B cell (primary cell): ENCODE measurements at regions not wholly inside any gene's neighbourhood (a gene's known extent, or its start where the extent isn't known, plus 50 kb on each side); places are given as distances from the start of the nearest gene placed in this dataset.
"Not testable (repeated sequence)": the region's sequence is repeated elsewhere in the genome, so short reads cannot be mapped to it uniquely, and the experiment has no call there.

Source experiments
- ATAC-seq: fragments of 200-7000 bp; cut with Tn5 transposase; one replicate; pipeline ENCODE4 v1.10.0; 2021; ENCODE audit warnings: low read depth, mild to moderate bottlenecking, moderate number of reproducible peaks, moderate library complexity
- CTCF ChIA-PET: fragments of 350-600 bp; sonication (Branson Sonifier 250); formaldehyde crosslinking; loops from one replicate; lab custom pipeline; 2021; ENCODE audit warnings: antibody characterized with exemption, inconsistent platforms; lab: Charles Lee
- POLR2A ChIA-PET: fragments of 350-600 bp; sonication (Branson Sonifier 250); formaldehyde crosslinking; loops from one replicate; lab custom pipeline; 2021; ENCODE audit warnings: antibody characterized with exemption; lab: Charles Lee
- DNase-seq: peaks from one replicate; pipeline ENCODE4 v3.0.0; 2013
- H2AFZ ChIP-seq: 2 replicates; pipeline ENCODE4 v1.6.1; 2012; ENCODE audit warnings: mild to moderate bottlenecking, low read depth, low read length; ENCODE audit not compliant: insufficient read depth, poor library complexity, severe bottlenecking
- H3K27ac ChIP-seq, 2 donors: 1 replicate in 1 of 2; 2 replicates in 1 of 2; pipeline ENCODE4 v1.5.1; 2012 to 2013; ENCODE audit warnings: low read length in 2 of 2, mild to moderate bottlenecking in 2 of 2, moderate library complexity in 1 of 2
- H3K27me3 ChIP-seq, 4 experiments: fragments of 200-600 bp in 1 of 4; sonication (generic) in 1 of 4; replicated peaks in 1 of 4; 1 replicate in 2 of 4; 2 replicates in 2 of 4; pipeline versions ENCODE4 v1.6.1 to v1.7.0; 2013 to 2016; ENCODE audit warnings: low read length in 3 of 4, mild to moderate bottlenecking in 2 of 4, mixed read lengths in 1 of 4, moderate library complexity in 1 of 4; ENCODE audit not compliant: insufficient read depth in 4 of 4, control insufficient read depth in 3 of 4; ENCODE audit errors: control extremely low read depth in 1 of 4
- H3K36me3 ChIP-seq, 2 experiments: replicated peaks in 1 of 2; 1 replicate in 1 of 2; 2 replicates in 1 of 2; pipeline versions ENCODE4 v1.6.1 to v1.7.1; 2013; ENCODE audit warnings: low read length in 1 of 2; ENCODE audit not compliant: insufficient read depth in 2 of 2, control insufficient read depth in 1 of 2; ENCODE audit errors: control extremely low read depth in 1 of 2, extremely low read depth in 1 of 2
- H3K4me1 ChIP-seq, 2 donors: fragments of 200-600 bp in 1 of 2; sonication (generic) in 1 of 2; 1 replicate in 1 of 2; 2 replicates in 1 of 2; pipeline versions ENCODE4 v1.5.1 to v1.6.1; 2013 to 2017; ENCODE audit warnings: low read length in 2 of 2; ENCODE audit not compliant: control insufficient read depth in 2 of 2, insufficient read depth in 2 of 2
- H3K4me2 ChIP-seq: replicated peaks from 2 replicates; pipeline ENCODE3; 2012; ENCODE audit warnings: mild to moderate bottlenecking, low read depth, low read length; ENCODE audit not compliant: poor library complexity, severe bottlenecking
- H3K4me3 ChIP-seq, 5 experiments: fragments of 200-600 bp in 1 of 5; sonication (generic) in 1 of 5; 1 replicate in 3 of 5; 2 replicates in 2 of 5; pipeline versions ENCODE4 v1.5.1 to v1.7.0; 2011 to 2016; ENCODE audit warnings: low read length in 4 of 5, mild to moderate bottlenecking in 4 of 5, low read depth in 2 of 5, control low read depth in 1 of 5, moderate library complexity in 1 of 5; ENCODE audit not compliant: insufficient read depth in 1 of 5; ENCODE audit errors: control extremely low read depth in 1 of 5, extremely low read depth in 1 of 5
- H3K79me2 ChIP-seq: fragments of 200-600 bp; sonication (generic); one replicate; pipeline ENCODE4 v1.6.0; 2016; ENCODE audit warnings: low read length; ENCODE audit not compliant: control insufficient read depth, insufficient read depth
- H3K9ac ChIP-seq: fragments of 200-600 bp; sonication (generic); 2 replicates; pipeline ENCODE4 v1.6.1; 2017; ENCODE audit warnings: mild to moderate bottlenecking, low read length, moderate library complexity
- H3K9me3 ChIP-seq, 3 donors: one replicate each; pipeline versions ENCODE4 v1.6.1 to v1.7.1; 2013; ENCODE audit warnings: low read length in 2 of 3; ENCODE audit not compliant: control insufficient read depth in 2 of 3, insufficient read depth in 1 of 3; ENCODE audit errors: control extremely low read depth in 1 of 3
- H4K20me1 ChIP-seq: 2 replicates; pipeline ENCODE4 v1.6.0; 2012; ENCODE audit warnings: mild to moderate bottlenecking, low read length; ENCODE audit not compliant: insufficient read depth, control insufficient read depth, poor library complexity, severe bottlenecking
- H3K27ac Mint-ChIP-seq: one replicate; pipeline ENCODE4 v1.8.0; 2021; ENCODE audit warnings: mixed read lengths
- H3K27me3 Mint-ChIP-seq: one replicate; pipeline ENCODE4 v1.8.0; 2021; ENCODE audit warnings: mixed read lengths
- H3K4me1 Mint-ChIP-seq: one replicate; pipeline ENCODE4 v1.8.0; 2021; ENCODE audit warnings: mixed read lengths
- H3K4me3 Mint-ChIP-seq: one replicate; pipeline ENCODE4 v1.8.0; 2021; ENCODE audit warnings: mixed read lengths
- H3K9me3 Mint-ChIP-seq: one replicate; pipeline ENCODE4 v1.8.0; 2022; ENCODE audit warnings: mixed read lengths; ENCODE audit not compliant: insufficient read depth
- EZH2 ChIP-seq: IDR thresholded peaks from 2 replicates; pipeline ENCODE4 v1.6.1; 2012; ENCODE audit warnings: borderline replicate concordance, low read depth, mild to moderate bottlenecking, moderate library complexity, low read length; ENCODE audit not compliant: insufficient read depth, poor library complexity, severe bottlenecking
- WGBS: methylation state at CpG from one replicate; pipeline ENCODE4 v1.1.5; 2013; ENCODE audit warnings: missing lambda C conversion rate; ENCODE audit not compliant: insufficient coverage; 5-methylcytosine and 5-hydroxymethylcytosine counted together
- intact Hi-C: fragments of 100-400 bp; cut with micrococcal nuclease; formaldehyde crosslinking; loops from one replicate; pipeline ENCODE4 v1.10.0; 2022
- TF ChIP-seq, protein P1 (sequence below): fragments of 200-600 bp; IDR thresholded peaks from one replicate; pipeline ENCODE4 v1.8.0; 2022; ENCODE audit warnings: antibody characterized with exemption, mild to moderate bottlenecking

DNA sequence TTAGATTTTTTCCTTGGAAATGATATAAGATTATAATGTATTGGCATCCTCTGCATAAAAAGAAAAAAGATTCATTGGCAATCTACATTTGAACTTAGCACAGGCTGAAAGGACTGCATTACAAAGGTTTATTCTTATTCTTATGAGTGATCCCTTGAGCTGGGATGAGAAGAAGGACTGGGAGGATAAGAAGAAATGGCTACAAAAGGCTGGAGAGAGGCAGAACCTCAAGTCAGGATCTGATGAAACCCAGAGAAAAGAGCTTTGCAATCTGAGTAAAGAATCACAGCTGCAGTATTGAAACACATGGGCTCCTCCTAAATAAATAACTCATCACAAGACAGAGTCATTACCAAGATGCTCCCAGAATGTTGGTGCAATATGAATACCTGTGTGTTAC is 1635.4 kb upstream of the FLRT2 start:
- no peak overlapping the region for H2AFZ ChIP-seq
- no peaks in the 10 kb centered on the region for H3K27me3 Mint-ChIP-seq
- H3K27ac Mint-ChIP-seq: no peak overlapping the region
- H3K36me3 ChIP-seq: no peaks in the 10 kb centered on the region
- no peak overlapping the region for H3K9ac ChIP-seq
- CTCF ChIA-PET: no interaction called here
- H3K4me3 Mint-ChIP-seq: no peak overlapping the region
- H3K27ac ChIP-seq: no peak overlapping the region
- peaks cover 0 to 3% (median 0%) of the 10 kb centered on the region in 3 donors for H3K9me3 ChIP-seq
- H3K27me3 ChIP-seq: no peaks in the 10 kb centered on the region
- no peak overlapping the region for H3K4me2 ChIP-seq
- no peaks in the 10 kb centered on the region for H4K20me1 ChIP-seq
- no peaks in the 10 kb centered on the region for H3K4me1 ChIP-seq
- no peaks in the 10 kb centered on the region for H3K79me2 ChIP-seq
- H3K4me1 Mint-ChIP-seq: no peaks in the 10 kb centered on the region
- TF ChIP-seq EZH2: no peak
- TF ChIP-seq, protein P1, sequence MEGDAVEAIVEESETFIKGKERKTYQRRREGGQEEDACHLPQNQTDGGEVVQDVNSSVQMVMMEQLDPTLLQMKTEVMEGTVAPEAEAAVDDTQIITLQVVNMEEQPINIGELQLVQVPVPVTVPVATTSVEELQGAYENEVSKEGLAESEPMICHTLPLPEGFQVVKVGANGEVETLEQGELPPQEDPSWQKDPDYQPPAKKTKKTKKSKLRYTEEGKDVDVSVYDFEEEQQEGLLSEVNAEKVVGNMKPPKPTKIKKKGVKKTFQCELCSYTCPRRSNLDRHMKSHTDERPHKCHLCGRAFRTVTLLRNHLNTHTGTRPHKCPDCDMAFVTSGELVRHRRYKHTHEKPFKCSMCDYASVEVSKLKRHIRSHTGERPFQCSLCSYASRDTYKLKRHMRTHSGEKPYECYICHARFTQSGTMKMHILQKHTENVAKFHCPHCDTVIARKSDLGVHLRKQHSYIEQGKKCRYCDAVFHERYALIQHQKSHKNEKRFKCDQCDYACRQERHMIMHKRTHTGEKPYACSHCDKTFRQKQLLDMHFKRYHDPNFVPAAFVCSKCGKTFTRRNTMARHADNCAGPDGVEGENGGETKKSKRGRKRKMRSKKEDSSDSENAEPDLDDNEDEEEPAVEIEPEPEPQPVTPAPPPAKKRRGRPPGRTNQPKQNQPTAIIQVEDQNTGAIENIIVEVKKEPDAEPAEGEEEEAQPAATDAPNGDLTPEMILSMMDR: no peak
- H3K9me3 Mint-ChIP-seq: no peaks in the 10 kb centered on the region
- intact Hi-C loops: no loop called here
- POLR2A ChIA-PET: no interaction called here
- ATAC-seq: no peak
- H3K4me3 ChIP-seq: no peak overlapping the region
- DNase-seq: no peak

DNA sequence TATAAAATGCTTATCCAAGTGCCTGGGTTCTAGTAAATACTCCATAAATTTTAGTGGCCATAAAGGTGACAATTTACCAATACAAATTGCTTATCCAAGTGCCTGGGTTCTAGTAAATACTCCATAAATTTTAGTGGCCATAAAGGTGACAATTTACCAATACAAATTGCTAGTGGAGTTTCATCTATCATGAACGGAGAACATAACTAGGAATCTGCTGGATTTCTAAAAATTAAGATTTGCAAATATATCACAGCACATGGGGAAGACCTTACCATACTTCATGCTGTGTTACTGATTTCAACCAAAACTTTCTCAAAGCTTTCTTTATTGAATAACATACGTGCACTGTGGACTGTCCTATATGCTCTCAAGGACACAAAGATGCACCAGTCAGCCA is 1631.4 kb upstream of the FLRT2 start:
- H3K9me3 ChIP-seq, H3K9ac ChIP-seq, H3K4me1 Mint-ChIP-seq, H3K36me3 ChIP-seq, POLR2A ChIA-PET, H3K79me2 ChIP-seq, H3K4me2 ChIP-seq, H2AFZ ChIP-seq, DNase-seq, H3K9me3 Mint-ChIP-seq, H4K20me1 ChIP-seq, H3K27me3 Mint-ChIP-seq, H3K4me3 Mint-ChIP-seq, H3K27ac Mint-ChIP-seq, H3K27ac ChIP-seq, CTCF ChIA-PET, H3K4me3 ChIP-seq, H3K27me3 ChIP-seq, ATAC-seq, intact Hi-C loops, H3K4me1 ChIP-seq: not testable (repeated sequence)
- WGBS: no CpG with 5 or more reads among the region's 2 CpGs
